PC-3 (cell line): ENCODE measurements at regions not wholly inside any gene's neighbourhood (a gene's known extent, or its start where the extent isn't known, plus 50 kb on each side); places are given as distances from the start of the nearest gene placed in this dataset.

ENCODE experiments used
- CTCF ChIP-seq: fragments of 300-600 bp; sonication (generic); conservative IDR thresholded peaks from 2 replicates; pipeline ENCODE4 v1.5.1; 2017; ENCODE audit warnings: antibody characterized with exemption, low read depth, mild to moderate bottlenecking, low read length
- EZH2 ChIP-seq: fragments of 300-600 bp; sonication (generic); IDR thresholded peaks from one replicate; pipeline ENCODE4 v1.6.1; 2017; ENCODE audit warnings: antibody characterized with exemption, mild to moderate bottlenecking, low read length; ENCODE audit not compliant: unreplicated experiment
- EZH2phosphoT487 ChIP-seq: fragments of 300-600 bp; sonication (generic); IDR thresholded peaks from 2 replicates; pipeline ENCODE4 v1.6.1; 2018; ENCODE audit warnings: mild to moderate bottlenecking, antibody characterized with exemption, low read length, borderline replicate concordance

- TF ChIP-seq CTCF = no peak
- TF ChIP-seq EZH2 = no peak
- TF ChIP-seq EZH2phosphoT487 = no peak
Observed at GRCh38 chr4:94032754-94033153, 174.9 kb upstream of the SMARCAD1 start.
